ENCODE measurements at regions not wholly inside any gene's neighbourhood (a gene's known extent, or its start where the extent isn't known, plus 50 kb on each side); places are given as distances from the start of the nearest gene placed in this dataset.
"Not testable (repeated sequence)": the region's sequence is repeated elsewhere in the genome, so short reads cannot be mapped to it uniquely, and the experiment has no call there.

- DNase-seq = no peak
Measured at GRCh38 chr14:51447411-51447810, 204.3 kb upstream of the FRMD6 start.

GRCh38 chr14:51448831-51449670, 202.7 kb upstream of the FRMD6 start:
- no peak for DNase-seq

- no peak for DNase-seq
Measured at GRCh38 chr14:51449681-51450080, 202.0 kb upstream of the FRMD6 start.

DNA sequence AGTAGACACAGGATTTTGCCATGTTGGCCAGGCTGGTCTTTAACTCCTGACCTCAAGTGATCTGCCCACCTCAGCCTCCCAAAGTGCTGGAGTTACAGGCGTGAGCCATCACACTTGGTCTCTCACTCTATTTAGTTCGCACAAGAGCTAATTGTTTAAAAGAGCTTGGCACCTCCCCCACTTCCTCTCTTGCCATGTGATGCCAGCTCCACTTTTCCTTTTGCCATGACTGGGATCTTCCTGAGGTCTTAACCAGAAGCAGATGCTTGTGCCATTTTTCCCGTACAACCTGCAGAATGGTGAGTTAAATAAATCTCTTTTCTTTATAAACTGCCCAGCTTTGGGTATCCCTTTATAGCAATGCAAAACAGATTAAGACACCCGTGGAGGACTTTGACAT, 200.1 kb upstream of the FRMD6 start:
- DNase-seq = no peak

- no peak for DNase-seq
Measured at GRCh38 chr14:51453869-51454268, 197.8 kb upstream of the FRMD6 start.

DNA sequence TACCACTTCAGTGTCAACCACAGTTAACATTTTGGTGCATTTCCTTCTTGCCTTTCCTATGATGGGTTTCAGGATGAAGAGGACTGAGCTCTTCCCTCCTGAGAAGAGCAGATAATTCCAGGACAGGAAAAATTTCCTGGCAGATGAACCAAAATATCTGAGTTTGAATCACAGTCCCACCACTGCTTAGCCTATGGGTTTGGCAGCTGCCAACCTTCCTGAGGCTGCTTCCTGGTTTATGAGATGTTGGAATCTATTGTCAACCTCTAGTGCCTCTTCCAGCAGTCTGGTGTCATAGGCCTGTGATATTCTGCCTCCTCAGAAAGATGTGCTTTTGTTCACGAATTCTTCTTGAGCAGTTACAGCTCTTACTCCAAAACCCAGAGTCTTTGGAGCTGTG, 197.4 kb upstream of the FRMD6 start:
- no peak for DNase-seq

DNA sequence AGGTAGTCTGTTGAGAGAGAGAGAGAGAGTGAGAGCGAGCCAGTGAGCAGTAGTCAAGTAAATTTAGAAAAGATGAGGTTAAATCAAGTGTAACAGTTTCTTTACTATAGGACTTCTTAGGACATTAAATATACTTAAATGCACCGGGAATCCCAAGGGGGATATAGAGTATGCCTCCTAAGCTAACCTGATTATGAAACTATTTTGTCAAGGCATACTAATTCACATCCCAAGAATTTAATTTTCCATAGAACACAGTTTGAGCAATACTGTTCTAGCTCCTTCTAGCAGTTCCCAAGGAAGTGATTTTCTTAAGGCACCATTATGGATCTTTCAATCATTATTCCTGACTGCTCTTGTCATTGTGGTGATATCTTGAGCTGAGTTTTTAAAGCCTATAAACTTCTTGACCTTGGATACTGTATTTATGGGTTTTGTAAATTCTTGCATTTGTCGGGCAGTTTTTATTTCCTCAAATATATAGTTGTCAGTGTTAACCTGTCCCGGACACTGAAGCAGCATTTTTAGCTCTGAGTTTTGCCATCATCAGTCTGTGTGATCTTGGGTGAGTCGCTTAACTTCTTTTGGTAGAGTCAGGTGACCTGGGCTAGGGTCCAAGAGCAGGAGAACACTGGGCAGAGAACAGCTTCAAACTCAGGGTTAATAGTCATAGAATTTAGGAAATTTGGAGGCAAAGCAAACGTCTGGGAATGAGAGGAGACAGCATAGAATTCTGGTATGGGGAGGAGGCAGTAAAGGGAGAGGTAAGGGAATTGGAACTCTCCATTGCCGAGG, 196.5 kb upstream of the FRMD6 start:
- DNase-seq = no peak

DNA sequence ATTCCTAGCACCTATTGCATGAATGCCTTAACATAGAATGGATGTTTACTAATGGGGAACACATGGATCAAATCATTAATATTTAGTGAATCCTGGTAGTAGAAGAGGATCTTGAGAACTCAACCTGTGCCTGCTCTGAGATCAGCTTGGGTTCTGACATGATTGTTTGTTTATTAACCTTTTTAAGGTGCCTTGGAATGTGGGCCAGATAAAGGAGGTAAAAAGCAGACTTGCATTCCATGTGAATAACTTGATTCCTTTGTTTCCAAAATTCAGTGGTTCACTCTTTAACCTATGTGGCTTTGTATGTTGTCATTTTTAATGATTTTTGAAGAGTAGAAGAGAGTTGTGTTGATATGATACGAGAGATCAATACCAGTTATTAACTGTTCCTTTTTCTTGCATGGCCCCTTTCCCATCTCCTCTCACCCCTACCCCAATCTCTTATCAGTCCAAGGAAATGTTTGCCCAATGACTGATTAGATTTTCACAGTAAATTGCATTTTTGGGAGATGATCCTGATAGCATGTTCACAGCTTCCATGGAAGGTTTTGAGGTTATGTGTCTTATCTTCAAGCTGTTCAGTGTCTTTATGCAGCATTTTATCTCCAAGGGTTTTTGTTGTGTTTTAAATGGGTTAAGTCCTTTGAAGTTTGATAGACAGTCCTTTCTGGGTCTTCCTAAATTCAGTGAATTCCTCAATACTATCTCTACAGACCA, 193.7 kb upstream of the FRMD6 start:
- no peak for DNase-seq

- DNase-seq = no peak
Measured at GRCh38 chr14:51458563-51458955, 193.2 kb upstream of the FRMD6 start.

GRCh38 chr14:51460011-51460410, 191.7 kb upstream of the FRMD6 start:
- DNase-seq = no peak

DNA sequence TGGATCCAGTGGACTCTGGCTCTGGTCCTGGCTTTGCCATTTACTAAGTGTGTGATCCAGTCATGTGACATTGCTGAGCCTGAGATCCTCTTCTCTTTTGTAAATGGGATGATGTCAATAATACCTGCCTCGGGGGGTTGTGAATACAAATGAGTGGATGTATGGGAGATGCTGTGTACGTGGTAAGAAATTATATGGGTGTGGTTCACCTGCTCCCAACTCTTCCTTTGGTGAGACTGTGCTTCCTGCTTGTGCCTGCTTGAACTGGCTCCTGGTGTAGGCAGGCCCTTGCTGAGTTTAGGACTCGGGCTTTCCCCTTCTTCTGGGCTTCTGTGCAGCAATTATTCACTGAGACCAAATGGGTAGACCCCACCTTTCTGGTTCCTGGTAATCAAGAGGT, 189.5 kb upstream of the FRMD6 start:
- no peak for DNase-seq

DNA sequence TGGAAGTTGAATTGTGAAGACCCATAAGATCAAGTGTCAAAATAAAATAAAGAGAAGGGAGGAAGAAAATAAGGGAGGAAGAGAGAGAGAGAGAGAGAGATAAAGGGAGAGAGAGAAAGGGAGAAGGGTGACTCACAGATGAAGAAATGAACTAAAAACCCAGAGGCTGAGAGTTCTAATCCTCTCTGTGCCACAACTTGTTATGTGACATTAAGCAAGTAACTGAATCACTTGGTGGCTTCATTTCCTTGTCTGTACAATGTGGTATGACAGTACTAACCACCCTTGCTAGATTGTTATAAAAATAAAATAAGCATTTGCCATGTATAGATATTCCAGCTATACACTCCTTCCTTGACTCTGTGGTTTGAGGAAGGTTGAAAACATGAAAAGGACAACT, 189.0 kb upstream of the FRMD6 start:
- DNase-seq = no peak

DNA sequence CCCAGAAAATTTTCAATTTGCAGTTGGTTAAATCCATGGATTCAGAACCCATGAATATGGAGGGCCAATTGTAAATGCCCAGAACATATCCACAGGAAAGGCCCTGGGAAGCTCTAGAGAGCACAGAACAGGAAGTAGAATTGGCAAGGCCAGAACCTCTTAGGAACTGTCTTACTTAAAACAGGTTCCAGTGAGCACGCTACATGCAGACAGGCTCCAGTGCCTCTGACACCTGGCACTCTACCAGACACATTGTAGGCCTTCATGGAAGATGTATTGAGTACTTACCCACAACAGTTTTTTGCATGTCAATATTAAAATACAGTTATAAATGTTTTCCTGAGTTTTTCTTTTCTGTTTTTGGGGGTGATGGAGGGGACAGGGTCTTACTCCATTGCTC, 188.2 kb upstream of the FRMD6 start:
- DNase-seq = no peak

GRCh38 chr14:51464411-51464810, 187.3 kb upstream of the FRMD6 start:
- no peak for DNase-seq

GRCh38 chr14:51465486-51465885, 186.2 kb upstream of the FRMD6 start:
- no peak for DNase-seq

- not testable (repeated sequence) for DNase-seq
Measured at GRCh38 chr14:51467392-51467791, 184.3 kb upstream of the FRMD6 start.

DNA sequence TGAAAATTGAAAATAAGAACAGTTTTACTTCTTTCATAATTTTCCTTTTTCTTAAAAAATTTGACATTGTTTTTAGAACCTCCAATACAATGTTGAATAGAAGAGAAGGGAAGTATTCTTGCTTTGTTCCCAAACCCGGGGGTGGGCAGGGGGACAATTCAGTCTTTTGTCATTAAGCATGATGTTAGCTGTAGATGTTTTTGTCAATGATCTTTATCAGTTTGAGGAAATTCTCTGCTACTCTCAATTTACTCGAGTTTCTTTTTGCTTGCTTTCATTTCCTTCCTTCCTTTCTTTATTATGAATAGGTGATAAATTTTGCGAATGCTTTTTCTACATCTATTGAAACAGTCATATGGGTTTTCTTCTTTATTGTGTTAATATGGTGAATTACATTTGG, 183.2 kb upstream of the FRMD6 start:
- DNase-seq = no peak

- DNase-seq = no peak
Measured at GRCh38 chr14:51472881-51473280, 178.8 kb upstream of the FRMD6 start.

DNA sequence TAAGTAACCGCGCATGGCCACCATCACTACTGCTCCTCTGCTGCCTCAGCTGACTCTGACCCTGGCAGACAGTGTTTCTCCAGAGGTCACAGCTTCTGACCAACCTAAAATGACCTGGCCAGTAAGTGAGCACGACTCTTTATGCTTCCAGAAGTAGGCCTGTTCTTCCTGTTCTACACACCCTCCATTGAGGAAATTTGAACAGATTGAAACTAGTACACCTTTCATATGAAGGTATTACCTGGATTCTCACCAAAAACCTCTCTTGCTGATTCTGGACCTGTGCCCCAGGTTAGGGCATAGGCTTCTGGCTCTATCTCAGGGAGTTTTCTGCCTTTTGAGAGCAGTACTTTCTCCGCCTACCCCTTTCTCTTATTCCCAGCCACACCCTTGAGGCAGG, 178.4 kb upstream of the FRMD6 start:
- DNase-seq = no peak

DNA sequence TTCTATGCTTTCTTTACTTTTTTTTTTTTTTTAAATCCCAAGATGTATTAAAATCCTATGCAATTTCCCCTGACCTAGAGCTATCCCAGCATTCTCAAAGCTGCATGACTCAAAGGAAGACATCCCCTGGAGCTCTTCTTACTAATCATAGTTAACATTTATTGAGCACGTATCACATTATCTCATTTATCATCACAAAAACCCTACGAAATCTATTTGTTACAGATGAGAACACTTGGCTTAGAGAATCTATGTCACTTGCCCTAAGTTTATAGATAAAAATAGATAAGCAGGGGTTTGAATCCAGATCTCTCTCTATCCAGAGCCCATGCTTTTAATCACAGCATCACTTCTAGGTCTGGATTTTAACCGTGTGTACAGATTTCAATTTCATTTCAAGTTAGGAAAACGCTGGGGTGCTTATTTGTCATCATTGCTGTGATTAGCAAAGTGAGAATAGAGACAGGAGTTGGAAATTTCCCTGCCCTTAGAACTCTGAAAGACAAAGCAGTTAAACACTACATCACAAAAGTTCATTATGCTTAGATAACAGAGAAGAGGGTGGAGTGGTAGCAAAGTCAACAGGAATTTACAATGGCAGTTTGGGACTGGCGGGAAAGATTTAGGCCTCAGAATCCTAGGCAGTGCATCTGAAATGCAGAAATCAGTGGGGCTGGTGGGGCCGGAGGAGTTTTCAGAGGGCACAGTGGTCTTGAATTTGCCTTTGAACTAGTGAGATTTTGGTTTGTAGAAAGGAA, 177.7 kb upstream of the FRMD6 start:
- no peak for DNase-seq

GRCh38 chr14:51474854-51475253, 176.9 kb upstream of the FRMD6 start:
- DNase-seq = no peak

DNA sequence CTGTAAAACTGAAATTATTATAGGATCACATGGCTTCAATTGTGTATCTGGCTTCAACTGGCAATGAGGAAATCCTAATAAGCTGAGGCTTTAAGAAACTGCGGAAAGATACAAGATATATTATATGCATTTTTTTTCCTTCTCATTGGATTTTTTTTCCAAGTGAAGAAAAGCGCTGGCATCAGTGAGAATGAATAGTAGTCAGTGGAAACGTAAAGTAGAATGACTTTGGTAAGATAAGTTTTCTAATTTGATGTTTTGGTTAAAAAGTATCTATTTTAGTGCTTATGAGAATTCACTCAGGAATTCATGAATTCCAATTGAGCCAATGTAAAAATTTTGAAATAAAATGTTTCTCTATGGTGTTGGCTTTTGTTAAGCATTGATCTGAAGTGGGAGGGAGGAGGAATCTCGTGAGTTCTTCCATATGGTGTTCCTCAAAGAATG, 173.5 kb upstream of the FRMD6 start:
- no peak for DNase-seq
